ENCODE measurements at regions not wholly inside any gene's neighbourhood (a gene's known extent, or its start where the extent isn't known, plus 50 kb on each side); places are given as distances from the start of the nearest gene placed in this dataset.

- TF ChIP-seq POLR2AphosphoS5 (IDR thresholded peaks at IDR 0.05; ENCODE audit: low read depth, low read length) (no peak), CTCF (IDR thresholded peaks at IDR 0.05) (peak; percentile 95)
- peak; percentile 41 for DNase-seq (ENCODE audit: low read depth, low spot score)
- Histone ChIP-seq H3K4me1 (ENCODE audit: control insufficient read depth, insufficient read depth, low read length) (peaks cover 24% of the 10 kb centered on the region), H3K9me3 (ENCODE audit: control insufficient read depth, insufficient read depth, low read depth, low read length) (no peaks in the 10 kb centered on the region), H3K27me3 (ENCODE audit: control insufficient read depth, insufficient read depth, low read length) (no peaks in the 10 kb centered on the region), H3K4me3 (ENCODE audit: low read depth in 2 of 2, low read length in 2 of 2) (no peak overlapping the region), H3K27ac (ENCODE audit: low read length) (no peak overlapping the region), H3K36me3 (ENCODE audit: control insufficient read depth, insufficient read depth, low read length) (no peaks in the 10 kb centered on the region)
- peak; percentile 44; the same call in 1 of the 2 replicates for ATAC-seq
- POLR2A ChIA-PET, result interaction anchor here (0.6 kb wide), 1 partner anchor 190 kb away, joined by 3 read pairs; no protein-coding TSS in a partner anchor
- CTCF ChIA-PET, result interaction anchor here (0.6 to 1.5 kb wide), 6 partner anchors 11 to 316 kb away, joined by 3 to 6 read pairs (median 4); no protein-coding TSS in a partner anchor
- intact Hi-C loops (cut with micrococcal nuclease; ENCODE audit: unreplicated experiment) (loop anchor here (2.0 to 10.0 kb wide), 6 partner anchors 68 to 267 kb away; partner anchors contain the start of gene ASAP2), in situ Hi-C loops (cut with HindIII; ENCODE audit: low pct_unique_long_range_greater_than_20kb, low sequenced_read_pairs) (no loop called here)
- no TSS peak for BruUV-seq (replicated peaks)
Measured at GRCh38 chr2:9139491-9140443, 66.8 kb upstream of the ASAP2 start.

GRCh38 chr2:9137379-9138150 is 69.0 kb upstream of the ASAP2 start:
- ChIA-PET CTCF (interaction anchor here (0.7 to 1.1 kb wide), 4 partner anchors 76 to 265 kb away, joined by 3 to 6 read pairs (median 4); no protein-coding TSS in a partner anchor), POLR2A (no interaction called here)
- no TSS peak for BruUV-seq (replicated peaks)
- Histone ChIP-seq H3K27ac (ENCODE audit: low read length) (no peak overlapping the region), H3K36me3 (ENCODE audit: control insufficient read depth, insufficient read depth, low read length) (no peaks in the 10 kb centered on the region), H3K27me3 (ENCODE audit: control insufficient read depth, insufficient read depth, low read length) (no peaks in the 10 kb centered on the region), H3K4me1 (ENCODE audit: control insufficient read depth, insufficient read depth, low read length) (0 out of 2 replicates have a peak, but pooled peaks cover 9% of the 10 kb centered on the region), H3K4me3 (ENCODE audit: low read depth in 2 of 2, low read length in 2 of 2) (no peak overlapping the region), H3K9me3 (ENCODE audit: control insufficient read depth, insufficient read depth, low read depth, low read length) (no peaks in the 10 kb centered on the region)
- TF ChIP-seq POLR2AphosphoS5 (IDR thresholded peaks at IDR 0.05; ENCODE audit: low read depth, low read length) (no peak), TCF7L2 (IDR thresholded peaks at IDR 0.05; ENCODE audit: low read depth, low read length) (no peak), CTCF (IDR thresholded peaks at IDR 0.05) (no peak), SIN3A (IDR thresholded peaks at IDR 0.05; ENCODE audit: borderline replicate concordance, insufficient read depth, low read depth, low read length) (no peak)
- TF ChIP-seq, protein P1, sequence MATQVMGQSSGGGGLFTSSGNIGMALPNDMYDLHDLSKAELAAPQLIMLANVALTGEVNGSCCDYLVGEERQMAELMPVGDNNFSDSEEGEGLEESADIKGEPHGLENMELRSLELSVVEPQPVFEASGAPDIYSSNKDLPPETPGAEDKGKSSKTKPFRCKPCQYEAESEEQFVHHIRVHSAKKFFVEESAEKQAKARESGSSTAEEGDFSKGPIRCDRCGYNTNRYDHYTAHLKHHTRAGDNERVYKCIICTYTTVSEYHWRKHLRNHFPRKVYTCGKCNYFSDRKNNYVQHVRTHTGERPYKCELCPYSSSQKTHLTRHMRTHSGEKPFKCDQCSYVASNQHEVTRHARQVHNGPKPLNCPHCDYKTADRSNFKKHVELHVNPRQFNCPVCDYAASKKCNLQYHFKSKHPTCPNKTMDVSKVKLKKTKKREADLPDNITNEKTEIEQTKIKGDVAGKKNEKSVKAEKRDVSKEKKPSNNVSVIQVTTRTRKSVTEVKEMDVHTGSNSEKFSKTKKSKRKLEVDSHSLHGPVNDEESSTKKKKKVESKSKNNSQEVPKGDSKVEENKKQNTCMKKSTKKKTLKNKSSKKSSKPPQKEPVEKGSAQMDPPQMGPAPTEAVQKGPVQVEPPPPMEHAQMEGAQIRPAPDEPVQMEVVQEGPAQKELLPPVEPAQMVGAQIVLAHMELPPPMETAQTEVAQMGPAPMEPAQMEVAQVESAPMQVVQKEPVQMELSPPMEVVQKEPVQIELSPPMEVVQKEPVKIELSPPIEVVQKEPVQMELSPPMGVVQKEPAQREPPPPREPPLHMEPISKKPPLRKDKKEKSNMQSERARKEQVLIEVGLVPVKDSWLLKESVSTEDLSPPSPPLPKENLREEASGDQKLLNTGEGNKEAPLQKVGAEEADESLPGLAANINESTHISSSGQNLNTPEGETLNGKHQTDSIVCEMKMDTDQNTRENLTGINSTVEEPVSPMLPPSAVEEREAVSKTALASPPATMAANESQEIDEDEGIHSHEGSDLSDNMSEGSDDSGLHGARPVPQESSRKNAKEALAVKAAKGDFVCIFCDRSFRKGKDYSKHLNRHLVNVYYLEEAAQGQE (IDR thresholded peaks at IDR 0.05; ENCODE audit: insufficient read depth in 1 of 2, low read depth in 2 of 2, low read length in 1 of 2), result no peak
- intact Hi-C loops (cut with micrococcal nuclease; ENCODE audit: unreplicated experiment) (no loop called here), in situ Hi-C loops (cut with HindIII; ENCODE audit: low pct_unique_long_range_greater_than_20kb, low sequenced_read_pairs) (no loop called here)
- ATAC-seq, result no peak
- no peak for DNase-seq (ENCODE audit: low read depth, low spot score)
